ENCODE measurements at regions not wholly inside any gene's neighbourhood (a gene's known extent, or its start where the extent isn't known, plus 50 kb on each side); places are given as distances from the start of the nearest gene placed in this dataset.

- Histone ChIP-seq H3K27ac (no peak overlapping the region), H3K9me3 (no peaks in the 10 kb centered on the region), H3K4me3 (no peak overlapping the region), H3K27me3 (replicated peaks; ENCODE audit: insufficient read depth) (no peaks in the 10 kb centered on the region), H3K36me3 (no peaks in the 10 kb centered on the region), H3K4me1 (replicated peaks) (no peaks in the 10 kb centered on the region)
- WGBS: 66% methylated on average over 7 of the region's 7 CpGs
- intact Hi-C loops (cut with DNase I): no loop called here
- TF ChIP-seq POLR2AphosphoS5 (IDR thresholded peaks at IDR 0.05): no peak
- no peak for DNase-seq (ENCODE audit: low spot score)
Observed at GRCh38 chr13:79003989-79004898, 345.3 kb upstream of the OBI1 start.

GRCh38 chr13:78999494-78999893 is 340.5 kb upstream of the OBI1 start:
- H3K27ac ChIP-seq: no peak overlapping the region
- WGBS: 85% methylated on average over 4 of the region's 4 CpGs
- intact Hi-C loops (cut with DNase I): no loop called here
- no peaks in the 10 kb centered on the region for H3K9me3 ChIP-seq
- DNase-seq (ENCODE audit: low spot score): no peak
- no peak overlapping the region for H3K4me3 ChIP-seq
- H3K36me3 ChIP-seq: no peaks in the 10 kb centered on the region
- TF ChIP-seq POLR2A (IDR thresholded peaks at IDR 0.05): no peak
- no peaks in the 10 kb centered on the region for H3K4me1 ChIP-seq (replicated peaks)
- H3K27me3 ChIP-seq (replicated peaks; ENCODE audit: insufficient read depth): no peaks in the 10 kb centered on the region

- no peaks in the 10 kb centered on the region for H3K36me3 ChIP-seq
- H3K4me1 ChIP-seq (replicated peaks): no peaks in the 10 kb centered on the region
- H3K27ac ChIP-seq: no peak overlapping the region
- no peaks in the 10 kb centered on the region for H3K27me3 ChIP-seq (replicated peaks; ENCODE audit: insufficient read depth)
- no peak overlapping the region for H3K4me3 ChIP-seq
- no peak for DNase-seq (ENCODE audit: low spot score)
- TF ChIP-seq, protein P1, sequence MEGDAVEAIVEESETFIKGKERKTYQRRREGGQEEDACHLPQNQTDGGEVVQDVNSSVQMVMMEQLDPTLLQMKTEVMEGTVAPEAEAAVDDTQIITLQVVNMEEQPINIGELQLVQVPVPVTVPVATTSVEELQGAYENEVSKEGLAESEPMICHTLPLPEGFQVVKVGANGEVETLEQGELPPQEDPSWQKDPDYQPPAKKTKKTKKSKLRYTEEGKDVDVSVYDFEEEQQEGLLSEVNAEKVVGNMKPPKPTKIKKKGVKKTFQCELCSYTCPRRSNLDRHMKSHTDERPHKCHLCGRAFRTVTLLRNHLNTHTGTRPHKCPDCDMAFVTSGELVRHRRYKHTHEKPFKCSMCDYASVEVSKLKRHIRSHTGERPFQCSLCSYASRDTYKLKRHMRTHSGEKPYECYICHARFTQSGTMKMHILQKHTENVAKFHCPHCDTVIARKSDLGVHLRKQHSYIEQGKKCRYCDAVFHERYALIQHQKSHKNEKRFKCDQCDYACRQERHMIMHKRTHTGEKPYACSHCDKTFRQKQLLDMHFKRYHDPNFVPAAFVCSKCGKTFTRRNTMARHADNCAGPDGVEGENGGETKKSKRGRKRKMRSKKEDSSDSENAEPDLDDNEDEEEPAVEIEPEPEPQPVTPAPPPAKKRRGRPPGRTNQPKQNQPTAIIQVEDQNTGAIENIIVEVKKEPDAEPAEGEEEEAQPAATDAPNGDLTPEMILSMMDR (IDR thresholded peaks at IDR 0.05): no peak
- TF ChIP-seq POLR2AphosphoS5 (IDR thresholded peaks at IDR 0.05): no peak
- TF ChIP-seq POLR2A (IDR thresholded peaks at IDR 0.05): no peak
- intact Hi-C loops (cut with DNase I): no loop called here
- 51% methylated on average over 4 of the region's 4 CpGs for WGBS
- H3K9me3 ChIP-seq: no peaks in the 10 kb centered on the region
Observed at GRCh38 chr13:78998630-78999315, 339.8 kb upstream of the OBI1 start.

- TF ChIP-seq, protein P1 (IDR thresholded peaks at IDR 0.05): no peak
- no peak for TF ChIP-seq POLR2A (IDR thresholded peaks at IDR 0.05)
- TF ChIP-seq POLR2AphosphoS5 (IDR thresholded peaks at IDR 0.05): no peak
- Histone ChIP-seq H3K4me1 (replicated peaks) (no peaks in the 10 kb centered on the region), H3K36me3 (no peaks in the 10 kb centered on the region), H3K9me3 (no peaks in the 10 kb centered on the region), H3K4me3 (no peak overlapping the region), H3K27ac (no peak overlapping the region), H3K27me3 (replicated peaks; ENCODE audit: insufficient read depth) (no peaks in the 10 kb centered on the region)
- intact Hi-C loops (cut with DNase I): no loop called here
- 54% methylated on average over 9 of the region's 9 CpGs for WGBS
- DNase-seq (ENCODE audit: low spot score): no peak
Observed at GRCh38 chr13:78997902-78998629, 339.1 kb upstream of the OBI1 start.

DNA sequence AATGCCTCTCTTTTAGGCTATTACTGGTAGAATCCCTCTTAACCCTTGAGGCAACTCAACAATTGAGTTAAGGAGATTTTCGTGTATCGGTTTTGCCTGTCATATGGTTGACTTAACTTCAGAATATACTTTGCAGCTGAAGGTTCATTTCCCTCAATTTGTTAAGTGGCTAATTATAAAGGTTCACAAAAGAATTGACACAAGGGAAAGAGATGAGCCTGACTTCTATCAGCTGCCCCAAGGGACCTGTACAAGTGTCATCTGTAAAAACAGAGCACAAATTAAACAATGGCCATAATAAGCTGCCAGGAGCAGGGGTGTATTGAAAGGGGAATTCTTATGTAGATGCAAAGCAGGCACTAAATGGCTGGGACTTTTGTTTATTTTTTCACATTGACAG is 334.8 kb upstream of the OBI1 start:
- intact Hi-C loops (cut with DNase I): no loop called here
- Histone ChIP-seq H3K27me3 (replicated peaks; ENCODE audit: insufficient read depth) (no peaks in the 10 kb centered on the region), H3K4me3 (no peak overlapping the region), H3K9me3 (no peaks in the 10 kb centered on the region), H3K4me1 (replicated peaks) (no peaks in the 10 kb centered on the region), H3K27ac (no peak overlapping the region), H3K36me3 (no peaks in the 10 kb centered on the region)
- TF ChIP-seq POLR2AphosphoS5 (IDR thresholded peaks at IDR 0.05) (no peak), POLR2A (IDR thresholded peaks at IDR 0.05) (no peak)
- TF ChIP-seq, protein P1 (IDR thresholded peaks at IDR 0.05): no peak
- no peak for DNase-seq (ENCODE audit: low spot score)
- 74% methylated on average over 2 of the region's 2 CpGs for WGBS

Data from prostate gland (tissue), 2 donors.